ENCODE measurements at regions not wholly inside any gene's neighbourhood (a gene's known extent, or its start where the extent isn't known, plus 50 kb on each side); places are given as distances from the start of the nearest gene placed in this dataset.

DNA sequence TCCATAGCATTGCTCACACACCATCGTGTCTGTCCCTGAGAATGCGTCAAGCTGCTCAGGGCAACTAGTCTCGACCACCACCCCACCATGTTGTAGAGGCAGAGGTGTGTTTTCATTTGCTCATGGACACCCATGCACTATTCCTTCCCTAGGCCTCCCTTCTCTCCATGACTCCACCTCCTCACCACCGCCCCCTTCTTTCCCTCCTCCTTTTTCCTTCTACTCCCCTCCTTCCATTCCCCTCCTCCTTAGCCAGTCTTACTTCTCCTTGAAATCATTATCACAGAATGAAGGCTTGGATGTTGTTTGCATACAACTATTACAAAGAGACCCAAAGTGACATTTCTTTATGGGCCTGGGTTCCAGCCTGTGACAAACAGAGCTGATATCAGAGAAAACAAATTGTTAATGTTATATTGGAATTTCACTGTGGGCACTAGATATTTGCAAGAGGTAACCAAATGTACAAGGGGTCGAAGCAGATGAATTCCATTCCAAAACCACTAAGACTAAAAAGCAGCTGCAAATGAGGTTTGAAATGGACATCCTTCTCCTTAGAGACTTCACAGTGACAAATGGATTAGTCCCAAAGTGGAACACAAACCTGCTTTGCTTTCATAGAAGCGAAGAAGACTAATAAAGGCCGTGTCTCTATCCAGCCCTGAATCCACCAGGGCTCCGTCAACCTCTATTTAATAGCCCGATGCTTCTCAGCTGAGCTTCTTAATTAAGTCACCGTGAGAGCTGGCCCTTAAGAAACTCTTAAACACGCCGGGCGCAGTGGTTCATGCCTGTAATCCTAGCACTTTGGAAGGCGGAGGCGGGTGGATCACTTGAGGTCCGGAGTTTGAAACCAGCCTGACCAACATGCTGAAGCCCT lies 275.8 kb upstream of the SULF2 start:
- no peak overlapping the region for H3K27ac ChIP-seq
- no peaks in the 10 kb centered on the region for H3K27me3 ChIP-seq
- H3K36me3 ChIP-seq, result no peaks in the 10 kb centered on the region
- H3K4me1 ChIP-seq (ENCODE audit: control insufficient read depth in 1 of 2, insufficient read depth in 1 of 2, low read depth in 1 of 2, low read length in 1 of 2), result no peaks in the 10 kb centered on the region
- no peaks in the 10 kb centered on the region for H3K9me3 ChIP-seq
- H3K4me3 ChIP-seq (ENCODE audit: low read depth in 1 of 2, low read length in 1 of 2), result no peak overlapping the region
- TF ChIP-seq CTCF (IDR thresholded peaks at IDR 0.05), result no peak

DNA sequence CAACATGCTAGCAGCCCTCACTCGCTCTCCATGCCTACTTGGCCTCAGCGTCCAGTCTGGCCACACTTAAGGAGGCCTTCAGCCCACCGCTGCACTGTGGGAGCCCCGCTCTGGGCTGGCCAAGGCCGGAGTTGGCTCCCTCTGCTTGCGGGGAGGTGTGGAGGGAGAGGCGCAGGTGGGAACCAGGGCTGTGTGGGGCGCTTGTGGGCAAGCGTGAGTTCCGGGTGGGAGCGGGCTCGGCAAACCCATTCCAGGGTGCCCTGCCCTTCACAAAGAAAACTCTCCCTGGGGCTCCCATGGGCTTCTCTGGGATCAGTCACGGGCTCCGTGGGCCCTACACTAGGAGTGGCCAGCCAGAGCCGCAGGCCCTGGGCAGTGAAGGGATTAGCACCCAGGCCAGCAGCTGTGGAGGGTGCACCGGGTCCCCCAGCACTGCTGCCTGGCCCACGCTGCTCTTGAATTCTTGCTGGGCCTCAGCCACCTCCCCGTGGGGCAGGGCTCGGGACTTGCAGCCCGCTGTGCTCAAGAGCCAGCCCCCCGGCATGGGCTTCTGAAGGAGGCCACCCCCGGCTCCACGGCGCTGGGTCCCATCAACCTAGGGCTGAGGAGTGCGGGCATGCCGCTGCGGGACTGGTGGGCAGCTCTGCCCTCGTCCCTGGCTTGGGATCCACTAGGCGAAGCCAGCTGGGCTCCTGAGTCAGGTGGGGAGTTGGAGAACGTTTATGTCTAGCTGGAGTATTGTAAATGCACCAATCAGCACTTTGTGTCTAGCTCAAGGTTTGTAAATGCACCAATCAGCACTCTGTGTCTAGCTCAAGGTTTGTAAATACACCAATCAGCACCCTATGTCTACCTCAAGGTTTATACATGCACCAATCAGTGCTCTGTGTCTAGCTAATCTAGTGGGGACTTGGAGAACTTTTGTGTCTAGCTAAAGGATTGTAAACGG lies 273.6 kb upstream of the SULF2 start:
- Histone ChIP-seq H3K27ac (no peak overlapping the region), H3K4me1 (ENCODE audit: control insufficient read depth in 1 of 2, insufficient read depth in 1 of 2, low read depth in 1 of 2, low read length in 1 of 2) (no peaks in the 10 kb centered on the region), H3K4me3 (ENCODE audit: low read depth in 1 of 2, low read length in 1 of 2) (no peak overlapping the region), H3K27me3 (no peaks in the 10 kb centered on the region), H3K9me3 (no peaks in the 10 kb centered on the region), H3K36me3 (no peaks in the 10 kb centered on the region)
- TF ChIP-seq CTCF (IDR thresholded peaks at IDR 0.05), result no peak

DNA sequence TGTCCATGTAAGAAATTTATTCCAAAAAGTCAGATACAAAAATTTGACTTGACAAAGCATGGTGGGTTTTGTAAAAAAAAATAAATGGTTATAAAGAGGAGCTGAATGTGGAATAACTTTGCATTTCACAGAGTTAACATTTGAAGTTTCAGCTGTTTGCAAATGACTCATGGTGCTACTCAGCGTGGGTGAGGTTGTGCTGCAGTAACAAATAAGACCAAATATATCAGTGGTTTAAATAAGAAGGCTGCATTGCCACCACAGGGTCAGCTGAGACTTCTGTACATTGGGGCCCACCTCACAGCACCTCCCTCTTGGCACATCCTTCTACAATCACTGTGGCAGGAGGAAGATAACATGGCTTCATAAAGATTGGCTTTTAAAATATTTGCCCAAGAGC lies 272.5 kb upstream of the SULF2 start:
- no peaks in the 10 kb centered on the region for H3K4me1 ChIP-seq (ENCODE audit: control insufficient read depth in 1 of 2, insufficient read depth in 1 of 2, low read depth in 1 of 2, low read length in 1 of 2)
- no peak for TF ChIP-seq CTCF (IDR thresholded peaks at IDR 0.05)
- H3K36me3 ChIP-seq, result no peaks in the 10 kb centered on the region
- H3K4me3 ChIP-seq (ENCODE audit: low read depth in 1 of 2, low read length in 1 of 2), result no peak overlapping the region
- no peaks in the 10 kb centered on the region for H3K9me3 ChIP-seq
- H3K27ac ChIP-seq, result no peak overlapping the region
- H3K27me3 ChIP-seq, result no peaks in the 10 kb centered on the region

DNA sequence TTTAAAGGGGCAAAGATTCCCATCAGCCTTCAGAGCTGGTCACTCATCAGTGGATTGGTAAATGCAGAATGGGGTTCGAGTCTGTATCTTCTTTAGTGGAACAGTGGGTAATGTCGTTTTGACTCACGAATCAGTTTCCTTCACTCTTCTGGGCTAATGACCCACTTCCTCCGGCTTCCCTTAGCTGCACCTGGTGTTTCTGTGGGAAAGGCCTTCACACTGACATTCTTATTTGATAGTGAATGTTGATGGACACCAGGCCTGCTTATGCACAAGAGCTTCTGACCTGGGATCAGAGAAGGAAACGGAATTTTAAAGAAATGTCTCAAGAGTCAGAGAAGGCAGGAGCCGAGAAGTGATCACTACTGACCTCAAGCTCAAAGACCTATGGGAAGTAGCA lies 272.0 kb upstream of the SULF2 start:
- H3K4me1 ChIP-seq (ENCODE audit: control insufficient read depth in 1 of 2, insufficient read depth in 1 of 2, low read depth in 1 of 2, low read length in 1 of 2), result no peaks in the 10 kb centered on the region
- H3K27me3 ChIP-seq, result no peaks in the 10 kb centered on the region
- no peak overlapping the region for H3K27ac ChIP-seq
- no peaks in the 10 kb centered on the region for H3K9me3 ChIP-seq
- no peaks in the 10 kb centered on the region for H3K36me3 ChIP-seq
- no peak for TF ChIP-seq CTCF (IDR thresholded peaks at IDR 0.05)
- H3K4me3 ChIP-seq (ENCODE audit: low read depth in 1 of 2, low read length in 1 of 2), result no peak overlapping the region

DNA sequence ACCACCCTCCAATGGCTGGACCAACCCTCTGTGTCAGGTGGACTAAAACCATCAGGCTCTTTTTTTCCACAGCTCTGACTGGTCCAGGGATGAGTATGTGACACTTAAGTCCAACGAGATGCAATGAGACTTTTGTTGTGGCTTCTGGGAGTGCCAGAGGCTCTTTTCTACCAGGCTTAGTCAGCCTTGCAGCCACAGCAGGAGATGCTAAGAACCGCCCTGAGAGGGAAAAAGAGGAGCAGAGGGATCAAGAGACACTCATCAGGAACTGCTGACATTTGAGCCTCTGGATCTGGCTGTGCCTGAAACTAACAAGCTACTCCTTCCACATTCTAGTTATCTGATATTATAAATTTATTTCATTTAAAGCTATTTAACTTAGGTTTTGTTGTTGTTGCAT lies 270.9 kb upstream of the SULF2 start:
- Histone ChIP-seq H3K27ac (no peak overlapping the region), H3K4me1 (ENCODE audit: control insufficient read depth in 1 of 2, insufficient read depth in 1 of 2, low read depth in 1 of 2, low read length in 1 of 2) (no peaks in the 10 kb centered on the region), H3K4me3 (ENCODE audit: low read depth in 1 of 2, low read length in 1 of 2) (no peak overlapping the region), H3K36me3 (no peaks in the 10 kb centered on the region), H3K9me3 (no peaks in the 10 kb centered on the region), H3K27me3 (no peaks in the 10 kb centered on the region)
- TF ChIP-seq CTCF (IDR thresholded peaks at IDR 0.05), result no peak
